GM18520 (cell line): ENCODE measurements at regions not wholly inside any gene's neighbourhood (a gene's known extent, or its start where the extent isn't known, plus 50 kb on each side); places are given as distances from the start of the nearest gene placed in this dataset.

Experiments used
- ATAC-seq: cut with Tn5 transposase; IDR thresholded peaks from one replicate; pipeline ENCODE4 v1.9.1; 2021; ENCODE audit not compliant: unreplicated experiment

GRCh38 chr15:100809587-100809986, 70.0 kb upstream of the ALDH1A3 start:
- ATAC-seq, result no peak

DNA sequence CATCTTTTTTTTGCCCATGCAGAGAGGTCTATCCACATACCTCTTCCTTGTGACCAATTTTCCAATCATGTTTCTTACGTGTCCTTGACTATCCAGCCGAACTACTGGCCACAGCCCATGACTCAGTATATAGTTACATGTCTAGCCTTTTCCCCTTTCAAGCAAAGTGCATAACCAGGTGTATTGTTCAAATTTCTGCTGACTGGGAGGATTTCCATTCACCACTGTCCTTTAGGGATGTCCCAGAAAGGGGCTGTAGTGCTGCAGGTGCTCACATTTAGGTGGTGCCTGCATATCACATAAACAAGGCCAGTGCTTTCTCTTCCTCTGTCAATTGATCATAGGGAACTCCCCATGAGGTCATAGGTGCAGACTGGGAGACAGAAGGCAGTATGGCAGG, 69.4 kb upstream of the ALDH1A3 start:
- no peak for ATAC-seq

DNA sequence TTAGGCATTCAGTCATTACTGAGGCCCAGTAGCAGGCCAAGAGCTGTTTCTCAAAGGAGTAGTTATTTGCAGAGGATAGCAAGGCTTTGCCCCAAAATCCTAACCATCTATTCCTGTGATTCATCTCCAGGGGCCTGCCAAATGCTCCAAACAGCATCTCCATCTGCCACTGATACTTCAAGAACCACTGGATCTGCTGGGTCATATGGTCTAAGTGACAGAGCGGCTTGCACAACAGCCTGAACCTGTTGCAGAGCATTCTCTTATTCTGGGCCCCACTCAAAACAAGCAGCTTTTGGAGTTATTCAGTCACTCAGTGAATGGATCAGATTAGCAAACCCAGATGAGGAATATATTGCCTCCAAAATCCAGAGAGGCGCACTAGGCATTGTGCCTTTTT, 68.8 kb upstream of the ALDH1A3 start:
- no peak for ATAC-seq

DNA sequence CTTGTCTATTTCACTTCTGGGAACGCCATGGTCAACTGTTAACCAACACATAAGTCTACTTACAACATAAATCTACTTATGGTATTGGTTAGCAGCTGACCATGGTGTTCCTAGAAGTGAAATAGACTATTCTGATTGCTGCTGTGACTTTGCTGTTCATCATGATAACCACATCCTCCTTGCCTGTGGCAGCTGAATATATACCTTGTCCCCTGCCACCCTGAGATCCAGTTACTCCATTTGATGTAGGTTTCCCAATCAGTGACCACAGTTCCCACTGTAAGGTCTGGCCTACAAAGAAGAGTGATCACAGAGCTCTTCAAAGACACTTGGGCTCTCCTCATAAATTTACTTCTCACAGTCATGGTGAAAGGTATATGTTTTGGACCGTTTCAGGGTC, 66.8 kb upstream of the ALDH1A3 start:
- ATAC-seq, result no peak

DNA sequence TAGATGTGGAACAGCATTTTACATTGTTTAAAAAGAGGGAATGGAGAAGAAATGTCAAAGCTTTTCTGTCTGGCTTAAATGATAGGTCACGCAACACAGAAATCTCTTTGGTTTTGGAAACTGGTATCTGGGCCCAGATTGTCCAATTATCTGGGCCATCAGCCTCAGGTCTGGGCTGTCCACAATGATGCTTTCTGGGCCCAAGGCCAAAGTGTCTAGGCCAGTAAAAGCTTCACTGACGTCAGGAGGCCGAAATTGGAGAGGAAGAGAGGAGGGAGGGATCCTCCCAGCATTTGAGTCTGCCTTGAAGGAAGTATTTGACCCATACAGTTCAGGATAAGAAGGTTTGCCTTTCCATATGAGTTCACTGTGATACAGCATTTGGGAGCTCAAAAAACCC, 60.7 kb upstream of the ALDH1A3 start:
- ATAC-seq, result no peak

DNA sequence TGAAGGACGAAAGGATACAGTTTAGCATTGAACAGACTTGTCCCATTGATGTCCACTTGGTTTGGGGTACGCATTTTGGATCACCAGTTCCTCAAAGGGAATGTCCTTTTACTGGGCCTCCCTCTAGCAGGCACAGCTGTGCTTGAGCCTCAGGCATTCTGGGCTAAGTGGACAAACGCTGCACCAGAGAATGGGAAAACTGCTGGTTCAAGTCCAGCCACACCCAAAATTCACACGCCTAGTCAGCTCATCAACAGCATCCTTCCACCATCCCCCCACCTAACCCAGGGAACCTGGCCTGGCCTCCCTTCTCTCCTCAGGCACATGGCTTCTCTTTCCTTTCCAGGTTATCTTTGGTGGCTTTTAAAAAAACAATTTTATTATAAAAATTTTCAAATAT, 59.1 kb upstream of the ALDH1A3 start:
- no peak for ATAC-seq

DNA sequence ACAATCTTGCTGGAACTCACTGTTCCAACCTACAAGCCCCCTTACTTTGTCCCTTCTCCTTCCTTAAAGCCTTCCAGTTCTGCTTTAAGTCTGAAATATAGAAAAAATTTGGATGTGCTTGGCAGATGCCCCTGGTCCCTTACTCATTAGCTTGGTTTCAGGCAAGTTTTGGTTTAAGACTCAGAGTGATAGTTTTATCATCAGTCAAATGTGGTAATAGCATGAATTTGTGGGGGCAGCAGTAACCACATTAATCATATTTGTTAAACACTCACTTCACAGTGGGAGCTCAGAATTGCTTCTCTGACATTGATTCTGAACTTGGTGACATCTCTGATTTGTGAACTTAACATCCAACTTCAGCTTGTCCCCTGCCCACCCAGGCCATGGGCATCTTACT, 58.3 kb upstream of the ALDH1A3 start:
- no peak for ATAC-seq

GRCh38 chr15:100824211-100824610, 55.4 kb upstream of the ALDH1A3 start:
- no peak for ATAC-seq

GRCh38 chr15:100829457-100829856, 50.2 kb upstream of the ALDH1A3 start:
- ATAC-seq, result no peak
